ENCODE measurements at regions not wholly inside any gene's neighbourhood (a gene's known extent, or its start where the extent isn't known, plus 50 kb on each side); places are given as distances from the start of the nearest gene placed in this dataset.

DNA sequence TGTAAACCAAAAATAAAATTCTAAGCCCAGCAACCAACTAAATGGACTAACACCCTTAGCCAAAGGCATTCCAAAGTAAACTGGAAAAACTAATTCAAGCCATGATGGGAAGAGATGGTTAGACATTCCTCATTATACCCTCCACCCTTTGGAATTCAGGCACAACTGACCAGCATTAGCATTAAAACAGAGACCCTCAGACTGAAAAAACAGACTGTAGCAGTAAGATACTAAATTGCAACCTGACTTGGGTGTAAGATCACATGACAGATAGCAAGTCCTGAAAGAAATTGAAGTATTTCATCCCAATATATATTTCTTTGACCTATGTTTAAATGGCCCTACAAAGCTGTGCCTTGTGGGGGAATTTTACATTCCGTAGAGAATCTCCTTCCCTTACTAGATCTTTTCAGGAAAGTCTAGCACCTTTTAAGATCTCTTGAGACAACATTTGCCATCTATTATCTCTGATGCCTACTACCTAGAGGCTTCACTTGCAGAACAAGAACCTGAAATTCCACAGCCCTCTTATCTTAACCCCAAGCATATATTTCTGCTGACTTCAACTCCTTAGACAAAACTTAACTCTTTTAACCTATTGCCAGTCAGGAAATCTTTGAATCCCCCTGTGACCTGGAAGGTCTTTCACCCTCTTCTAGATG lies 750.2 kb upstream of the IGFBP3 start:
- no peak for DNase-seq (ENCODE audit: low read depth)

DNA sequence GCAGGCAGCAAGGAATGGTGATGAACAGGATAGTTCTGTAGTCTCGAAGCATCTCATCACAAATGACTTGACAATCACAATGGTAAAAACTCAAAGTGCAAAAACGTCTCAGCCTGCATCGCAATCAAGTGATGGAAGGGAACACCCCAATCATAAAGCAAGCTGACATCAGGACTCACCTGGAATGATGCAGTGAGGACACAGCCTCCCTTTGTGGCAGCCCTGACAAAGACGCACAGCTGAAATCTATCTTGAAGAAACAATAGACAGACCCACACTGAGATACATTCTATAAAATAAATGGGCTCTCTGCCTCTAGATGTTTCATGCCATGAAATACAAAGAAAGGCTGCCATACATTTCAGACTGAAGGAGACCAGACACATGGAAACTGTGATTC lies 748.0 kb upstream of the IGFBP3 start:
- no peak for DNase-seq (ENCODE audit: low read depth)

DNA sequence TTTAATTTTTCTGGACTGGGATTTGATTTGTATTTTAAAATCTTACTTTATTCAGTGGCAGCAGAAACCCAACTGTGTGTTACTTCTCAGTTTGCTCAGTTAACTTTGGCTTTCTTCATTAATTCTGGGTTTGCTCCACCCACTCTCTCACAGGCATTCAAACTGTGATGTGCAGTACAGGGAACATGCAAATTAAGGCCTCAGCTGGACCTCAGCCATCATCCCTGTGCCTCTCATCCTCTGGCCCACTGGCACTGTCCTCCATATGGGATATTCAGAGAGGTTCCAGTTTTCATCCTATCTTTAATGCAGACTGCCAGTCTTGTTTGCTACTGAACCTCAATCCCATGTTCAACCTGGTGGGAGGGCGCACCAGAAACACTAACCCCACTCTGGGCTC lies 743.4 kb upstream of the IGFBP3 start:
- no peak for DNase-seq (ENCODE audit: low read depth)

DNA sequence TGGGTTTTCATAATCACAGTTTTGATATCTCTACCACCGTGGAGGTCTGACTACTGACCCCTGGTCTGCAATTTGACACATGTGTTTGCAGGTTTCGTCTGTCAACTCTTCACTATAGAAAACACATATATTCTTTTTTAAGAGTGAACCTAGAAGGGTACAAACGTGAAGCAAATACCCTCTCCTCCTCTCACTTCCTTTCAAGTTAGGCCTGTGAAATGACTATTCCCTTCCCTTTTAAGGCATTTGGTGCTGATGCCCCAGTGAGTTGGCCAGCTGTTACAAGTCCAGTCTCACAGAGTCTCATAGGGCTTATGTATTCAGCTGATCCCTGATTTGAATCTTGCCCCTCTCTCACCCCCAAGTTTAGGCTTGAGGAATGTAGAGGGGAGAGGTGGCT lies 742.0 kb upstream of the IGFBP3 start:
- no peak for DNase-seq (ENCODE audit: low read depth)

DNA sequence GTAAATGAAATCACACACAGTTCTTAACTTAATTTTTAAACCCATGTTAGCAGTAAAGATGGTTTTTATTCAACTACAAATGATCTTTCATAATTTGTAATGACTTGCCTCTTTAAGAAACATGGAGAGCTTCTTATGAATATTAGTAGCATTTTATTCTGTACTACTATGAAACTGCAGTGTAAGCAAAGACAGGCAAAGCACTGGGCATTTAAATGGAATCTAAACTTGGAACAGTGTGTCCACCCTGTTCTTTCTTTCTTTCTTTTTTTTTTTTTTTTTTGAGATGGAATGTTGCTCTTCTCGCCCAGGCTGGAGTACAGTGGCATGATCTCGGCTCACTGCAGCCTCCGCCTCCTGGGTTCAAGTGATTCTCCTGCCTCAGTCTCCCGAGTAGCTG lies 740.4 kb upstream of the IGFBP3 start:
- DNase-seq (ENCODE audit: low read depth), result no peak

DNA sequence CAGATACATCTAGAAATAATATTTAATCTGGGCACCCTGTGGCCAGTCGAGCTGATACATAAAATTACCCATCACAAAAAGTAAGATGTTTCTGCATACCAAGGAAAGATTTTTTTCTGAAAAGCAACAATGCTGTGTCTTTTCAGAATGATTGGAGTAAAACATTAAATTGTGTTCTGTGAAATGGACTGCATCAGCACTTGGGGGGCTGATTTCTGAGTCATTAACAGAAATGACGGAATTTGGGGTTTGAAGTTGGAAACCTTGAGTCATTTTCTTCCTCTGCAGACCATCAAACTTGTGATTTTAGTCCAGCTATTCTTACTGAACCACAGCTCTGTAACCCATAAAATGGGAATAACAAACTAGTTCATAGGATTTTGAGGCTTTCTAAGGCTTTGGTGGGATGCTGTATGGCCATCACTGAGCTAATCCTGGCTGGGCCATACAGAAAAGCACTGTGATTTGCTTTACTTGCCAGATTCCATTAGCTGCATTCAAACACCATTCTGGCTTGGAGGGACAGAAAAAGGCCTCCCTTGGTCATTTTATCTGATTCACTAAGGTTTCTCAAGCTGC lies 739.4 kb upstream of the IGFBP3 start:
- no peak for DNase-seq (ENCODE audit: low read depth)

DNA sequence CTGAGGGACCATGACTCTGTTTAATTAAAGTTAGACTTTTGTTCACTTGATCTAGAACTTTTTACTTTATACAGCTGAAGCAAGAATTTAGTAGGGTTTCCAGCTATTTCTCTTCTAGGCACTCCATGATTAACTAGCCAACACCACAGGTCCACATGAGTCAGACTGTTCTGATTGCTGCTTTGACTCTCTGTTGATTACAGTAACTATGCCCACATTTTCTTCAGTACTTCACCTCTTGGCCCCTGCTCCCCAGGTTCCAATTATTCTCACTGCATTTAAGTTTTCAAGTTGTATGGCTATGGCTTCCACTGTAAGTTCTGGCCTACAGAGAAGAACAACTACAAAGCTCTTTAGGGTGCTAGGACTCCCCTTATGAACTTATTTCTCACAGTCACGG lies 737.2 kb upstream of the IGFBP3 start:
- no peak for DNase-seq (ENCODE audit: low read depth)

DNA sequence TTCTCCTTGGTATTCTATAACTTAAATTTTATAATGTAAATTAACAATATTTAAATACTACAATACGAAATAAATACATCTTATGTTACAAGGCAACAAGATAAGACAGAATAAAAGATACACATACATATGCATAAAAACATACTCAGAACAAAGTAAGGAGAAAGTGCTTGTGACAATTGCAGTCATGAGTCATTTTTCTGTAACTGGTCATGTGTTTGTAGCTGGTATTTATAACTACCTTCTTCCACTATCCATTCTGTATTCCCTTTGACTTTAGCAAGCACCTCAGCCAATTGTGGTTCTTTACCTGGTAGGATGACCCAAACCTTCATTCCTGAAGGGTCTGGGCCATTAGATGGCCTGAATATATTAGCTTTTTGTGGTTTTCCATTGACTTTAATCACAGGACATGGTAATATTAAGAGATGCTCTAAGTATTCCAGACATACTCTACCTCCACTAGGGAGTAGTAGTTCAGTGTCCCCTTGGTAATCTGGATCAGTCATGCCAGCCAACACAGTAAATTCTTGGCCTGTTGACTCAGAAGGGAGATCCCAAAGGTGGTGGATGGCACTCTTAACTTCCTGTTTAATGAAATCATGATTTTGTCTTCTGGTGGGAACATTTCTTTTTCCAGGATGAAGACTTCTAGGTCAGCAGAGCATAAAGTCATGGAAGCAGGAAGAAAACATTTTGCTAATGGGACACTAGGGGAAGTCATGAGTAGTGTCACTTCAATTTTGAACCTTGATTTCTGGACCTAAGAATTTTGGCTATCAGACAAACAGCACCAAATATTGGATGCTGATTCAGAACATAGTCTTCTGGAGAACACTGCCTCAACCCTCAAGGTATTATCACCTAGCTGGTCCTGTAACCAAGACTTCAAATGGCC lies 733.7 kb upstream of the IGFBP3 start:
- no peak for DNase-seq (ENCODE audit: low read depth)

DNA sequence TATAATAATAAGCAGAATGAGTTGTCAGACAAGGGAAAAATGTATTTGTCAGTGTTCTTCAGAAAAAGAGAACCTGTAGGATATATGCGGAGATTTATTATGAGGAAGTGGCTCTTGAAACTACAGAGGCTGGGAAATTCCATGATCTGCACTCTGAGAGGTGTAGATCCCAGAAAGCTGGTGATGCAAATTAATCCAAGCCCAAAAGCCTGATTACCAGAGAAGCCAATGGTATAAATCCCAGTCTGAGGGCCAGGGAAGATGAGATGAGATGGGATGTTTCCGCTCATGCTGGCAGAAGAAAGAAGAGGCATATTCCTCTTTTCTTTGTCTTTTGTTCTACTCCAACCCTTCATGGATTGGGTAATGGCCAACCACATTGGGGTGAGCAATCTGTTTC lies 732.8 kb upstream of the IGFBP3 start:
- DNase-seq (ENCODE audit: low read depth), result no peak

DNA sequence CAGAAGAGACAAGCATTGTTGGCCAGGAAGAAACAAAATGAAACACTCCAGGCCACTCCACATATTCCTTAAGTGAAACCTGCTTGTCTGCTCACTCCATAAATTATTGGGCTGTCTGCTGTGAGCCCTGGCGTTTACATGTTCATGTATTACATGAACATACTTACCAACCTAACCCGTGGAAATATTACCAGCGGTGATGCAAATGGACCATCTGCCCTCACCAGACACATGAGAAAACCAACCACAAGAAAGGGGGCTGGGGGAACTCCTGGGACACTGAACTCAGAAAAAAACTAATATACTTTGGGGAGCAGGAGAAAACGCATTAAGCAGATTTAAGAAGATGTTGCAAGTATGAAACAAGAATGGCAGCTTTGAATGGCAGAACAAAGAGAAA lies 731.2 kb upstream of the IGFBP3 start:
- no peak for DNase-seq (ENCODE audit: low read depth)

DNA sequence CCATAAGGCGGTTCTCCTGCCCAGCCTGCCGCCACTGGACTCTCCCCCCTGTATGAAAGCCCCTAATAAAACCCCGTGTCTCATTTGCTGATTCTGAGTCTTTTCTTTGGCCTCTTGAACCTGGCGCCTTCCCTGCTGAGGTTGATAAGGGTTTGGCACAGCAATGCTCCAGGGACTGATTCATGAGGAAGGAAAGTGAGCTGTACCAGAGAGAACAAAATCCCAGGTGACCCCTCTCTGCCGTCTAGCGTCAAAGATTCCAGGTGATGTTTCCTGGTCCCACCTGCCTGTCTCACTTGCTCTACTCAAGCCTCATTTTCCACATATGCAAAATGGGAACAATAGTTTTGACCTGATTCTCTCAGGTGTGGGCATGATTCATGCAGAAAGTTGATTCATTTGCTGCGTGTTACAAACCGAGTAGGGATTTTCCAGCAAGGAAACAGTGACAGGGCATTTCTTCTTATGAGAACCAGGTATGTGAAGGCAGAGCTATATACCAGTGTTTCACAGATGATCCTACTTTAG lies 730.6 kb upstream of the IGFBP3 start:
- no peak for DNase-seq (ENCODE audit: low read depth)

DNA sequence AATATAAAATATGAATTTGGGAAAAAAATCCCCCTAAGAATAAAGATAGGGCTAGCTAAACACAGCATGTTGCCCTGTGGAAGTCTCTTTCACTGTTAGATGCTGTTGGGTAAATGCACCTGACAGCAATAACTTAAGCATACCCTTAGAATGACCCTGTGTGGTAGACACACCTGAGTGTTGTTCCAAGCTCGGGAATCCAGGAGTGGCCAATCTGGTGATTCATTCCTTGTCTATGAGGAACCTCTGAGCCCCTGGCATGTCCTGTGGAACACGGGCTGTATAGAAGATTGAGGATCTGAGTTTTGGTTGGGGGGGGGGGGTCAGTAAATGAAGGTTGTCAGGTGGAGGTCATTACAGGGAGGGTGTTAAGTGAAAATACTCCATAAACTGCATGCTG lies 730.0 kb upstream of the IGFBP3 start:
- no peak for DNase-seq (ENCODE audit: low read depth)

DNA sequence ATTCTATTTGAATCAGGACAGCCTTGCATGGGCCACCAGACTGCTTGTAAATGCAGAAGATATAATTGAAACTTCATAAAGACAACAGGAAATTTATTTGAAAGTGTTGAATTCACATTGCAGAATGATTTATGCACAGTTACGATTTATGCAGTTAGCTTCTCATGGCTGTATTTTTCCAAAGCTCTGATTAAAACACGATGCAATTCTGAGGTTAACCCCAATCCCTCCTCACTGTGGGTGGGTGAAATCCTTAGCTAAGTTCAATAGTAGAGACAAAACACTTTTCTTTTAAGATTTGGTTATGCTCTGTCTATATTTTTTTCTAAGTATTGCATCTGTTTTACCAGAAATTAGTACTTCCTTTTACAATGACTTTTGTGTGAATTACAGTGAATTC lies 728.8 kb upstream of the IGFBP3 start:
- no peak for DNase-seq (ENCODE audit: low read depth)

DNA sequence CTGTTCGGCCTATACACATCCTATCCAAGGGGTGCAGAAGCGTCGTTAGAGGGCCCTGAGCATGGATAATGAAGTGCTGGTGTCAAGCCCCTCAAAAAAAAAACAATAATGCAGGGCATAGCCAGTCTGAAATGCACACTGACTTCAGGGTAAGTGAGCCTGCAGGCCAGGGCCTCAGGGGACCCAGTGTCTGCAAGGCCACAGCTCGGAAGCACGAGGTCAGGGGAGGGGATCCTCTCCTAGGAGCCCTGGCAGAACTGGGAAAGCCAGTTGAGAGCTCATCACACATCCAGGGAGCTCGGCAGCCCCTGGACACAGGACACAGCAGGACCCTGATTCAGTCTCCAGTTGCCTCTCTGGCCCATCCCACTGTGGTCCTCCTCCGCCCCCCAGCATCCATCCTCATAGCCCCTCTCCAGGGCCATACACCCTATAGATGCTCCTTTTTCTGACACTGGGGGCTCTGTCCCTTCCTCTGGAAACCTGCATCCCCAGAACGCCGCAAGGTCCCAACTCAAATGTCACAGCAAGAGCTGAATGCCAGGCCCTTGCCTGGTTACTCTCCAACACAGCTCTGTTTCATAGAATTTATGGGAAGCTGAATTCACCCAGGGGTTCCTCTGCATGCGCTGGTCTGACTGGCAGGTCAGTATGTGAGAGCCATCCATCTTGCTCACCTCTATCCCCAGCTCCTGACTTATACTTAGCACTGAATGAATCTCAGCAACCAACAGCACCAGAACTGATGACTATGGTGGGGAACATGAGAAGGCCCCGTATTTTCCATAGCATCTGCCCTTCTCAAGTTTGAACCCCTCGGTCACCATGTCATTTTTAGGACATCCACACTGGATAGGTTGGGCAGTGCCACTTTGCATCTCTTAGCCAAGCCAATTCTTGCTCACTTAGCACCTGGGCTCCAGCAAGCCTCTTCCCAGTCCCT lies 717.0 kb upstream of the IGFBP3 start:
- no peak for DNase-seq (ENCODE audit: low read depth)

DNA sequence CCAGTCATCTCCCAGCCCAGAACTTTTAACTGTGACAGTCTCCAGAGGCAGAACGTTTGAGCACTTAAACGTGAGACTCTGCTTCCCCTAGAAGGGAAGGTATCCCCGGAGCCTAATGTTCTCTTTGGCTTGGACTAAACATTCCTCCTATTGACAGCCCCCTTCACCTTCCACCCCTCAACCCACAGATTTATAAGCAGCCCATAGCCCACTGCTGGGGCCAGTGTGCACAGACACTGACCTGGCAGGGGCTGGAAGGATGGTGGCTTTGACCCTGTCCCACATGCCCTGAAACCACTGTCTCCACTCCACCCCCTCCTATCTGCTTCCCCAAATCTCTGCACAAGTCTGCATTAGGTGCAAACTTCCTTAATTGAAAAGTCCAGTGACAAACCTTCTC lies 715.0 kb upstream of the IGFBP3 start:
- DNase-seq (ENCODE audit: low read depth), result no peak

DNA sequence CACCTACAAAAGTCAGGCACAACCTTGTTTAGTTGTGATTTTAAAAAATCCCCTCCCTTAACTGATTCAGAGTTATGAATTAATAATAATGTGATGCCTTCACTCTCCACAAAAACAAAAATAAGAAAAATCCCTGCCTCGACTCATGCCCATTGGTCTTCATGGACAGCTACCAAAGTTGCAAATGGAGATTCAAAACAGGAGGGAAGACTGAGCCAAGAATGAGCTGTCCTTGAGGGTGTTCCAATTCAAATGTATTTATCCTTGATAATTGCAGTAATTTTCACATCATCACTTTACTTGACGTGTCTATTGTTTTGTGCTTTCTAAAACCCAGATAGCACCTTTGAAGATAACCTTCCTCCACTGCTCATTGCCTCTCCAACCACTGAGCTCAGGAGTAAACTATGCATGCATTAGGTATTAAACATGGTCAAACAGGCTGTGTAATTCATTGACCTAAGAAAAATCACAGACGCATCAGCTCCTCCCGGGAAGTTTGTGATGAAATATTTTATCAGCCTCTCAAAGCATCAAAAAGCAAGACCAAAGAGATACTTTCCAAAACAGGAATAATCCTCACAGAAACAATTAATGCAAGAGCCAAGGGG lies 712.7 kb upstream of the IGFBP3 start:
- no peak for DNase-seq (ENCODE audit: low read depth)

DNA sequence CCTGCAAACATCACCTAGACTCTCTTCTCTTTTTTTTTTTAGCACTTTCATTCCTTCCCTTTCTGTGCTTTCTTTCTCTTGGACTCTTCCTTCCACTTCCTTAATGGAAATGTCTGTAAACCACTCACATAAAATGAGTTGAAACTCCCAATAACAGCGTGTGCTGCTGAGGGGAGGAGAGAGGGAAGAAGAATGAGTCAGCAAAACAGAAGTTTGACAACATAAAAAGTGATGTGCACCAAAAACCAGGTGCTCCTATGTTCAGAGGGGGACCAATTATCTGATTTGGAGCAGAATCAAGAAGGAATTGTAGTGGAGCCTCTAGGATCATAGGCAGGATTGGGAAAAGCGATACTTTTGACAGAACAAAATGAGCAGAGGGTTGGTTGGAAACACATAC lies 712.1 kb upstream of the IGFBP3 start:
- DNase-seq (ENCODE audit: low read depth), result no peak

DNA sequence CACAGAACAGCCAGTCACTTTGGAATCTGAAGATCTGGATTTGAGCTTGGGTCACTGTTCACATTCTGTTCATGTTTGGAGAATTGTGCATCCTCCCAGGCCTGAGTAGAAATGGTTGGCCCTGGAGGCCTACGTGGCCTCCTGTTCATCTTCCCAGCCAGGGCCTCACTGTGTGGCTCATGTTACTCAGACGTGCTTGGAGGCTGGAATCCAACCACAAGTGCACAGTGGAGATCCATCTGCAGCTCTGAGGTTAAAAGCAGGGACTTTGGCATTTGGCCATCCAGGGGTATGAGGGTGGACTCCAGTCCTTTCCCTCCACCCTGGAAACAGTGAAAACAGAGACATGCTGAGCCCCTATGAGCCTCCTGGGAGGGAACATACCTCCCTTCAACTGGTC lies 709.0 kb upstream of the IGFBP3 start:
- no peak for DNase-seq (ENCODE audit: low read depth)

DNA sequence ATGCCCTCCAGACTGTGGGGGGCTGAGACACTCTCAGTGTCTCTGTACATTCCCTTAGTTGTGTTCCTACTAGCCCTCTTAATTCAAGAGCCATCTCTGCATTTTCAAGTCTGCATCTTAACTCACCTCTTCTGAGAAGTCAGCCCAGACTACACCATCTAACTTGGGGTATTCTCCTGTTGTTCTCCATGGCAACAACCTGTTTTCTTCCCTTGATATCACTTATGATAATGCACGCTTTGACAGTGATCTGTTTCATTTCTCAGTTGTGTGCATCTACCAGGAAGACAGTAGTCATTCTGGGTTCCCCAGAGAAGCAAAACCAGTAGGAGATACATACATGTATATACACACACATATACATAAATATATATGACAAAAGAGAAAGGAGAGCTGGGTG lies 707.3 kb upstream of the IGFBP3 start:
- DNase-seq (ENCODE audit: low read depth), result no peak

DNA sequence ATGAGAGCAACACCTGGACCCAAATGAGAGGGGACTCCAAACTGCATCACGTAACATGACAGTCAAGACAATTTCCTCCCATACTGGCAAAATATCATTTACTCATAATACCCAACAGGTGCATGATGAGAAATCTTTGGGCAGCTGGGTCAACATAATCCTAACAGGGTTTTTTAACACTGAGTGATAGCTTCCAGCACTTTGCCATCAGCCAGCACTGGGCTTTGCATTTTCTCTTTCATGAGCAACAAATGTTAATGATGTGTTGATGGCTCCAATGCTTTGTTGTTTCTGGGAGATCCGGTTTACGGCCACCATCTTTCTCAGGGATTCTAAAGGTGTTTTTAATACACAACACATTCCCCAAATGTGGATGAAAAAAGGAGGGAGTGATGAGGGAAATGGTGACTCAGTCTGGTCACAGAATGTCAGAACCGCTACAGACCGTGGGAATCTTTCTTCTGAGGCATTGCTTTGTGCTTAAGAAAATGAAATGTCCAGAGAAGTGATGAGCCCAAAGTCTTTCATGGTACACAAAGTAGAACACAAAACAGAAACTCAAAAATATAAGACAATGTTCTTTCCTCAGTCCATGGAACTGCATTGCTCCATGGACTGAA lies 705.7 kb upstream of the IGFBP3 start:
- no peak for DNase-seq (ENCODE audit: low read depth)

DNA sequence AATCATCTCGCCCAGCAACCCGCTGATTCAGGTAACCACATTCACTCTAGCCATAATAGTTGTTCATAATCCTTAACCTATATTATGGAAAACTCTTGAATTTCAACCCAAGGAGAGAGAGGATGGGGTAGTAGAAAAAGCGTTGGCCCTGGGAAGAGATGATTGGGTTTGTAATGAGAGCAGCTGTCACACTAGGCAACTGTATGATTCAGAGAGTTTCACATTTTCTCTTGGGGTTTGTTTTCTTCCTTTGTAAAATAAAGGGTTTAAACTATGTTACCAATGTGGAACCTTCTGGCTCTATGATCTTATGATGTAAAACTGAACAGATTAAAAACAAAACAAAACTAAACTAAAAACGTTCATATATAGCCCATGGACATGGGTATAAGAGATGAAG lies 705.2 kb upstream of the IGFBP3 start:
- no peak for DNase-seq (ENCODE audit: low read depth)
